SK-N-SH (cell line): ENCODE measurements at regions not wholly inside any gene's neighbourhood (a gene's known extent, or its start where the extent isn't known, plus 50 kb on each side); places are given as distances from the start of the nearest gene placed in this dataset.

Experiments
- CHD2 ChIP-seq: fragments of 150-350 bp; IDR thresholded peaks from 2 replicates; pipeline ENCODE4 v1.6.1; 2018; ENCODE audit warnings: low read length; ENCODE audit not compliant: partially characterized antibody
- EP300 ChIP-seq, 2 experiments: IDR thresholded peaks; 2 replicates each; pipeline versions ENCODE4 v1.4.0 to v1.6.1; 2012; ENCODE audit warnings: borderline replicate concordance in 1 of 2, low read depth in 1 of 2, low read length in 1 of 2
- GATA2 ChIP-seq: sonication (generic); formaldehyde crosslinking; IDR thresholded peaks from 2 replicates; pipeline ENCODE4 v1.5.0; 2020; ENCODE audit warnings: mild to moderate bottlenecking, missing genetic modification reagents
- MAX ChIP-seq: IDR thresholded peaks from 2 replicates; pipeline ENCODE4 v1.4.0; 2012; ENCODE audit warnings: low read depth
- NRF1 ChIP-seq: IDR thresholded peaks from 2 replicates; pipeline ENCODE4 v1.6.1; 2012; ENCODE audit warnings: low read depth, mild to moderate bottlenecking, low read length
- POLR2AphosphoS5 ChIP-seq: IDR thresholded peaks from 2 replicates; pipeline ENCODE4 v1.6.1; 2012; ENCODE audit warnings: low read depth, low read length
- RAD21 ChIP-seq: IDR thresholded peaks from 2 replicates; pipeline ENCODE4 v1.6.1; 2012; ENCODE audit warnings: mild to moderate bottlenecking, low read length
- REST ChIP-seq: IDR thresholded peaks from 2 replicates; pipeline ENCODE4 v1.6.1; 2012; ENCODE audit warnings: mild to moderate bottlenecking, low read depth, low read length, moderate library complexity
- RFX5 ChIP-seq: IDR thresholded peaks from 2 replicates; pipeline ENCODE4 v1.6.1; 2012; ENCODE audit warnings: mild to moderate bottlenecking, improper control_type of control experiment, low read length
- SMC3 ChIP-seq: IDR thresholded peaks from 2 replicates; pipeline ENCODE4 v1.6.1; 2012; ENCODE audit warnings: low read depth, low read length, improper control_type of control experiment
- TCF12 ChIP-seq: IDR thresholded peaks from 2 replicates; pipeline ENCODE4 v1.4.0; 2012
- USF2 ChIP-seq: fragments of 150-350 bp; IDR thresholded peaks from 2 replicates; pipeline ENCODE4 v1.6.1; 2017; ENCODE audit warnings: antibody characterized with exemption, low read length, low read depth, borderline replicate concordance
- YY1 ChIP-seq: IDR thresholded peaks from 2 replicates; pipeline ENCODE4 v1.4.0; 2012; ENCODE audit warnings: low read depth, mild to moderate bottlenecking
- TF ChIP-seq, protein P1 (sequence below): fragments of 200-600 bp; sonication (generic); IDR thresholded peaks from 2 replicates; pipeline ENCODE4 v1.6.1; 2017; ENCODE audit warnings: antibody characterized with exemption, mild to moderate bottlenecking, moderate library complexity

- no peak for TF ChIP-seq MAX
- TF ChIP-seq CHD2: no peak
- no peak for TF ChIP-seq USF2
- TF ChIP-seq, protein P1, sequence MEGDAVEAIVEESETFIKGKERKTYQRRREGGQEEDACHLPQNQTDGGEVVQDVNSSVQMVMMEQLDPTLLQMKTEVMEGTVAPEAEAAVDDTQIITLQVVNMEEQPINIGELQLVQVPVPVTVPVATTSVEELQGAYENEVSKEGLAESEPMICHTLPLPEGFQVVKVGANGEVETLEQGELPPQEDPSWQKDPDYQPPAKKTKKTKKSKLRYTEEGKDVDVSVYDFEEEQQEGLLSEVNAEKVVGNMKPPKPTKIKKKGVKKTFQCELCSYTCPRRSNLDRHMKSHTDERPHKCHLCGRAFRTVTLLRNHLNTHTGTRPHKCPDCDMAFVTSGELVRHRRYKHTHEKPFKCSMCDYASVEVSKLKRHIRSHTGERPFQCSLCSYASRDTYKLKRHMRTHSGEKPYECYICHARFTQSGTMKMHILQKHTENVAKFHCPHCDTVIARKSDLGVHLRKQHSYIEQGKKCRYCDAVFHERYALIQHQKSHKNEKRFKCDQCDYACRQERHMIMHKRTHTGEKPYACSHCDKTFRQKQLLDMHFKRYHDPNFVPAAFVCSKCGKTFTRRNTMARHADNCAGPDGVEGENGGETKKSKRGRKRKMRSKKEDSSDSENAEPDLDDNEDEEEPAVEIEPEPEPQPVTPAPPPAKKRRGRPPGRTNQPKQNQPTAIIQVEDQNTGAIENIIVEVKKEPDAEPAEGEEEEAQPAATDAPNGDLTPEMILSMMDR: no peak
- no peak for TF ChIP-seq NRF1
- no peak for TF ChIP-seq RAD21
- no peak for TF ChIP-seq POLR2AphosphoS5
- no peak for TF ChIP-seq RFX5
- TF ChIP-seq REST: no peak
- no peak for TF ChIP-seq GATA2 (CRISPR knock-in tag)
- TF ChIP-seq EP300 (IDR thresholded peaks at IDR 0.05; ENCODE audit: borderline replicate concordance in 1 of 2, low read depth in 1 of 2, low read length in 1 of 2): no peak
- no peak for TF ChIP-seq SMC3
- no peak for TF ChIP-seq TCF12
- no peak for TF ChIP-seq YY1
These were observed 344.6 kb upstream of the LYPLAL1 start for GRCh38 chr1:218829097-218829496.
